ENCODE measurements at regions not wholly inside any gene's neighbourhood (a gene's known extent, or its start where the extent isn't known, plus 50 kb on each side); places are given as distances from the start of the nearest gene placed in this dataset.

DNA sequence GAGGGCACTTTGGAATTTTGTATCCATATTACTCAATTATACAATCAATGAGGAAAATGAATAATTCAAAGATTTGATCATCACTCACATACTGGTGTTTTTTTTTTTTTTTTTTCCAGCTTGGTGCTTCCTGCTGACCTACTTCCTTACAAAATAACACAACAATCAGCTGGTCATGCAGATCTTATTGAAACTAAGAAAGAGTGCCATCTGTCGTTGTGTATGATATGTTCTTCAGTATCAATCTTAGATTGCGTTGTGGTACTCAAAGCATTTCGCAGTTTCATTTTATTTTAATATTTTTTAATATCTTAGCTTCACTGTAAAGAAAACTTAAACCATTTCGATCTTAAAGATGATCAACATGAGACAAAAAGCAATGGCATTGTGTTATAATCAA, 155.6 kb downstream of the OGFRL1 start:
- no peak for DNase-seq

GRCh38 chr6:71446057-71446456, 157.4 kb downstream of the OGFRL1 start:
- no peak for DNase-seq

DNA sequence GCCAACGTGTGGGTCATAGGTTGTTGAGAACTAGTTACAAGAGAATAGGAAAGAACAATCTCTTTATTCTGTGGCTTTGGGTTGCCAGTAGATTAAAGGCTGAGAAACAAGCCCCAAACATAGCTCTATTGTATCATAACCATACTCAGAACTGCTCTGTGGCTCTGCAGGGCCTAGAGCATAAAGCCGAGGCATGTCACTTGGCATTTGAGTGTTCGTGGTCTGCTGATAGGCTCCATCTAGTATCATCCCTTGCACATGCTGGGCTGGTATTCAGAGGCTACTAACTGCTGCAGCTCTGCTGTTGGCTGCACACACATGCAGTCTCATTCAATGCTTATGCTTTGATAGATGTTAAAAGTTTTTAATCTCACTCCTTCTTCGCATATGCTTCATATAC, 157.9 kb downstream of the OGFRL1 start:
- DNase-seq = no peak

GRCh38 chr6:71452697-71453370, 164.2 kb downstream of the OGFRL1 start:
- no peak for DNase-seq

GRCh38 chr6:71453371-71453706, 164.7 kb downstream of the OGFRL1 start:
- DNase-seq = no peak

- no peak for DNase-seq
These were observed 165.4 kb downstream of the OGFRL1 start for GRCh38 chr6:71454056-71454455.

GRCh38 chr6:71457929-71458328, 169.3 kb downstream of the OGFRL1 start:
- no peak for DNase-seq

GRCh38 chr6:71459162-71459561, 170.6 kb downstream of the OGFRL1 start:
- DNase-seq = no peak

- DNase-seq = no peak
These were observed 172.3 kb downstream of the OGFRL1 start for GRCh38 chr6:71460933-71461332.

DNA sequence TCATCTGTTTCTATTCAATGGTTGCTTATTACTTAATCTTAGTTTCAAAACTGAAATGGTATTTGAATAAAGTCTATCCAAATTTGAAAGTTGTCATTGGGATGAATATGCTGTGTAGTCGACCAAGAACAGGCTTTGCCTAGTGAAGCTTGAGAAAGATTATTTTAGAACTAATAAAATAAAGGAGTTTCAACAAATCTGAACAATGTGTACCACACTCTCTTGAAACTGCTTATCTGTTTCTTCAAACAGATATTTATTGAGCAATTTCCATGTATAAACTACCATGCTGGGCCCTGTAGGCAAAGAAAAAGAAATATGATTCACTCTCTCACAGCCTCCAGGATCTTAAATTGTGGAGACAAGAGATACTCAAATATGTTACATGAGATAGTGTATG, 174.4 kb downstream of the OGFRL1 start:
- no peak for DNase-seq

- DNase-seq = no peak
These were observed 176.5 kb downstream of the OGFRL1 start for GRCh38 chr6:71465096-71465495.

- no peak for DNase-seq
These were observed 177.8 kb downstream of the OGFRL1 start for GRCh38 chr6:71466362-71466761.

GRCh38 chr6:71468038-71468437, 179.4 kb downstream of the OGFRL1 start:
- DNase-seq = no peak

GRCh38 chr6:71468841-71469700, 180.5 kb downstream of the OGFRL1 start:
- DNase-seq = no peak

DNA sequence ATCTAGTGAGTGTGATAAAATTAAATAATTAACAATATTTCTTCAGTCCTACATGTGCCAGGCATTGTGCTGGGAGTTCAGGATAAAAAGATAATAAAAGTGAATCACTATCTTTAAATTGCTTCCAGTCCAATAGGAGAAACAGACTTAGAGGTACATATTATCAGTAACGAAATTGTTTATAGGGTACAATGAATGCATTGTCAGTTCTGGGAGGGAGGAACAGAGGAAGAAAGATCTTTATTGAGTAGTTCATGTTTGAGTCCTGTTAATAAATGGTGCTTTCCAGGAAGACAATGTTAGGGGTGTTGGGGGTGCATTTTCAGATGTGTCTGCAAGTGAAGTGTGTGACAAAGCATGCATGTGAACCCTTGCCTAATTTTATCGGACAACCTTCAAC, 183.1 kb downstream of the OGFRL1 start:
- DNase-seq = no peak

- DNase-seq = no peak
These were observed 185.3 kb downstream of the OGFRL1 start for GRCh38 chr6:71473926-71474325.

DNA sequence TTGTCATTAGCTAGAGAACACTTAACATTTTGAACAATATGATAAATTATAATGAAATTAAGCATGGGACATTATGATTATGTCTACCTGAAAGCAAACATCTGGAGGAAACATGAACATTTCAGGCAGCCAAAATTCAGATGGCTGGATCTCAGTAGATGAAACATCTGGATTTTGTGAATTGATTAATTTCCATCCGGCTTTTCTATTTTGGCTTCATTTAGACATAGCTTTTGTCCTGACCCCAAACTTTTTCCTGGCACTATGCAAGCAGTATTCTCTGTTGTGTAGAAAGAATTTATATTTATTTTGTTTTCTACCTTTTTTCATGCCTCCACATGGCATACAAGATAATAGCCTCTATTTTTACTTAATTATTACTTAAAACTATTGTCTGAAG, 186.3 kb downstream of the OGFRL1 start:
- no peak for DNase-seq

GRCh38 chr6:71476371-71476770, 187.8 kb downstream of the OGFRL1 start:
- DNase-seq = no peak

DNA sequence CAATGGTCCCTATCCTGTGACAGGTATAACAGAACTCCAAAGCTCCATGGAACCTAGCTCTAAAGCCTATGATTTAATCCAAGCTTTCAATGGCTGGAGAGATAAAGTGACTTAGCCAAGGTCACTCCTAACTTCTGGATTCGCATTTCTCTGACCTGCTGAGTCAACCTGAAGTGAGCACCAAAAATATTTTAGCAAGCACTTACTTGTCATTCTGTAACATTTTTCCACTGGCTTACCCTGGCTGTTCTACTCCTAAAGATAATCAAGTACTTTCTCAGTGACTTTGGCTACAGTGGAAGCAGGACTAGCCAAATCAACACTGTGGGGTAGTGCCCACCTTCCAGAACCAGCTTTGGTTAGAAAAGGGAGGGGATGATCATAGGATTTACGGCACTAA, 188.3 kb downstream of the OGFRL1 start:
- DNase-seq = no peak

GRCh38 chr6:71478834-71479541, 190.4 kb downstream of the OGFRL1 start:
- peak; percentile 30 for DNase-seq

DNA sequence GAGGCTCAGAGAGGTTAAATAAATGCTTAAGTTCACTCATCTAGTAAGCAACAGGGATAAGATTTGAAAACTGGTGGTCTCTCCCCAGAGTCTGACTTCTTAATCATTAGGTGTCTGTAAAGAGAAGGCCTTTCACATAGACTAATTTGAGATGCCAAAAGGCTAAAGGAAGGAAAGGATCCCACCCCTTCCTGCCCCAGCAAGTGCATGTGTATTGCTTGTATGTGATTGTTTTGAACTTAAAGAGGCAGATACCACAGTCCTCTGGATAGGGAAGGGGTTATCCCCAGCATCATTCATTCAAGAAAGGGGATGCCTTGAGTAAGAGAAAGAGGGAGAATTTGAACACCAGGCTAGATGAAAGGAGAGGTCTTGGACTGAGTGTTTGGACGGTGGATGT, 192.0 kb downstream of the OGFRL1 start:
- DNase-seq = no peak

GRCh38 chr6:71481011-71481410, 192.4 kb downstream of the OGFRL1 start:
- DNase-seq = no peak

- DNase-seq = no peak
These were observed 193.2 kb downstream of the OGFRL1 start for GRCh38 chr6:71481801-71482200.

DNA sequence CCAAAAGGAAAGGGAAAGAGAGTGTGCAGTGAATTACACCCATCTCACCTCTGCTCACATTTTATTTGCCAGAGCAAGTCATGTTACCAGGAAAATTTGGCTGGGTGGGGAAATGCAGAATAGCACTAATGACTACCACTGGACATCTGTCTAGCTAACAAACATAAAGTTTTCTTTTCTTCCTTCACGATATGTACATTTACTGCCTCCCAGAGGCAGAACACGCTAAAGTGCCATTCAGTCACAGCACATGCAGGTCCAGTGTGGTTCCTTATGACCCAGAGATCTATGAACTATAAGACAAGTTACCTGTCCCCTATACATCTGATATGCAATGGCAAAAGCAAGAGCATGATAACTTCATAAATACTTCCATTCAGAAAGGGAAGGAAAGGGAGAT, 194.1 kb downstream of the OGFRL1 start:
- DNase-seq = no peak

All from activated CD4-positive, alpha-beta T cell treated with anti-CD3 and anti-CD28 coated beads, Interleukin-2, amount 50 U/mL, for 16 hours (primary cell).